ENCODE measurements at regions not wholly inside any gene's neighbourhood (a gene's known extent, or its start where the extent isn't known, plus 50 kb on each side); places are given as distances from the start of the nearest gene placed in this dataset.
"Not testable (repeated sequence)": the region's sequence is repeated elsewhere in the genome, so short reads cannot be mapped to it uniquely, and the experiment has no call there.

DNA sequence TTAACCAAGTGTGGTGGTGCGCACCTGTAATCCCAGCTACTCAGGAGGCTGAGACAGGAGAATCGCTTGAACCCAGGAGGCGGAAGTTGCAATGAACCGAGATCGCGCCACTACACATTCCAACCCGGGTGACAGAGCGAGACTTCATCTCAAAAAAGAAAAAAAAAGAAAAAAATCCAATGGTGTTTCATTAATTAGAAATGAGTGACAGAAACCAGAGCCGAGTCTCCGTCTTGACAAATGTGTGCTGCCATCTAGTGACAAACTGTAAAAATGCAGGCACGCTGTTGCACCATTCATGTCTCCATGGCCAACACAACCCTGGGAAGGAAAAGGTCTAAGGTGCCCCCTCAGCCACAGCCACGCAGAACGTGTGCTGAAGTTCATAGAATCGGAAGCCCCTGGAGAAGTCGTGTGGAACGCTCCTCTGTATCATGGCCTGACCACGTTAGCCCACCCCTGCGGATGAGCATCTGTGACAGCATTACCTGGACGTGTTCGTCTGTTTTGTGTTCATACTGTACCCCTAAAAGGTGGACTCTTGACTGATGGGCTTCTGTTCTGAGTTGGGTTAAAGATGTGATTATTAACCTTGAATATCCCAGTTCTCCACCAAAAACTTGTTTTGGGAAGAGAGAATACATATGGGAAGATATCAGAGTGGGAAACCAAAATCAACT, 94.9 kb downstream of the LYZL2 start:
- Histone ChIP-seq H3K4me1 (no peaks in the 10 kb centered on the region), H3K27me3 (no peaks in the 10 kb centered on the region), H3K27ac (no peak overlapping the region), H3K4me3 (no peak overlapping the region), H3K9me3 (no peaks in the 10 kb centered on the region), H3K36me3 (no peaks in the 10 kb centered on the region)
- no peak for TF ChIP-seq POLR2A (IDR thresholded peaks at IDR 0.05)
- TF ChIP-seq, protein P1, sequence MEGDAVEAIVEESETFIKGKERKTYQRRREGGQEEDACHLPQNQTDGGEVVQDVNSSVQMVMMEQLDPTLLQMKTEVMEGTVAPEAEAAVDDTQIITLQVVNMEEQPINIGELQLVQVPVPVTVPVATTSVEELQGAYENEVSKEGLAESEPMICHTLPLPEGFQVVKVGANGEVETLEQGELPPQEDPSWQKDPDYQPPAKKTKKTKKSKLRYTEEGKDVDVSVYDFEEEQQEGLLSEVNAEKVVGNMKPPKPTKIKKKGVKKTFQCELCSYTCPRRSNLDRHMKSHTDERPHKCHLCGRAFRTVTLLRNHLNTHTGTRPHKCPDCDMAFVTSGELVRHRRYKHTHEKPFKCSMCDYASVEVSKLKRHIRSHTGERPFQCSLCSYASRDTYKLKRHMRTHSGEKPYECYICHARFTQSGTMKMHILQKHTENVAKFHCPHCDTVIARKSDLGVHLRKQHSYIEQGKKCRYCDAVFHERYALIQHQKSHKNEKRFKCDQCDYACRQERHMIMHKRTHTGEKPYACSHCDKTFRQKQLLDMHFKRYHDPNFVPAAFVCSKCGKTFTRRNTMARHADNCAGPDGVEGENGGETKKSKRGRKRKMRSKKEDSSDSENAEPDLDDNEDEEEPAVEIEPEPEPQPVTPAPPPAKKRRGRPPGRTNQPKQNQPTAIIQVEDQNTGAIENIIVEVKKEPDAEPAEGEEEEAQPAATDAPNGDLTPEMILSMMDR (IDR thresholded peaks at IDR 0.05), result peak; percentile 85 to 95 (median 92)
- peak; percentile 72 to 81 for DNase-seq
- intact Hi-C loops (cut with DNase I; ENCODE audit: low total_unique reads), result loop anchor here (5.0 kb wide), 2 partner anchors 58 to 142 kb away; no protein-coding TSS in a partner anchor

DNA sequence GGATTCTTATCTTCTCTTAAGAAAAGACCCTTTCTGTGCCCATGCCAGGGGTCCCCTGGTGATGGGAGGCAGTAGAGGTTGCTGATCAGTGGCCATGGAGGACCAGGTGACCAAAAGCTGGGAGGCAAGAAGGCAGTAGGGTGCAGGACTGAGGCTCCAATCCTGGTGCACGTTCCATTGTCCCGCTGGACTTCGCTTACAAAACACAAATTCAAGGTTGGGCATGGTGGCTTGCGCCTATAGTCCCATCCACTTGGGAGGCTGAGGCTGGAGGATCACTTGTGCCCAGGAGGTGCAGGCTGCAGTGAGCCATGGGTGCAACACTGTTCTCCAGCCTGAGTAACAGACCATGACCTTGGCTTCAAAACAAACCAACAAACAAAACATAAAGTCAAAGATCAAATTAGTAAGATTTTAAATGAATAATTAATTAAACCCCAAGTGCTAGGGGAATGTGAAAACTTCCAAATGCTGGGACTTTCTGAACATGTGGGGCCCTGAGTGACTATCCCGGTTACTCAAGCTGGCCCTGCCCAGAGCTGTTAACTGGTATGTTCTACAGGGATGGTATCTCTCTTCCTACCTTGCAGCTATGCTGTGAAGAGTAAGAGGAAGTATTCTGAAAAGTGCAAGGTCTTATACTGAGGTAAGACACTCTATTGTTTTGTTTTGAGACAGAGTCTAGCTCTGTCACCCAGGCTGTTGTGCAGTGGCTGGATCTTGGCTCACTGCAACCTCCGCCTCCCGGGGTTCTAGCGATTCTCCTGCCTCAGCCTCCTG, 97.6 kb downstream of the LYZL2 start:
- intact Hi-C loops (cut with DNase I; ENCODE audit: low total_unique reads), result loop anchor here (5.0 kb wide), 1 partner anchor 140 kb away; no protein-coding TSS in a partner anchor
- Histone ChIP-seq H3K4me3 (no peak overlapping the region), H3K4me1 (no peaks in the 10 kb centered on the region), H3K27ac (no peak overlapping the region), H3K36me3 (no peaks in the 10 kb centered on the region), H3K27me3 (no peaks in the 10 kb centered on the region), H3K9me3 (no peaks in the 10 kb centered on the region)
- no peak for TF ChIP-seq POLR2A (IDR thresholded peaks at IDR 0.05)
- TF ChIP-seq, protein P1 (IDR thresholded peaks at IDR 0.05), result no peak
- no peak for DNase-seq

DNA sequence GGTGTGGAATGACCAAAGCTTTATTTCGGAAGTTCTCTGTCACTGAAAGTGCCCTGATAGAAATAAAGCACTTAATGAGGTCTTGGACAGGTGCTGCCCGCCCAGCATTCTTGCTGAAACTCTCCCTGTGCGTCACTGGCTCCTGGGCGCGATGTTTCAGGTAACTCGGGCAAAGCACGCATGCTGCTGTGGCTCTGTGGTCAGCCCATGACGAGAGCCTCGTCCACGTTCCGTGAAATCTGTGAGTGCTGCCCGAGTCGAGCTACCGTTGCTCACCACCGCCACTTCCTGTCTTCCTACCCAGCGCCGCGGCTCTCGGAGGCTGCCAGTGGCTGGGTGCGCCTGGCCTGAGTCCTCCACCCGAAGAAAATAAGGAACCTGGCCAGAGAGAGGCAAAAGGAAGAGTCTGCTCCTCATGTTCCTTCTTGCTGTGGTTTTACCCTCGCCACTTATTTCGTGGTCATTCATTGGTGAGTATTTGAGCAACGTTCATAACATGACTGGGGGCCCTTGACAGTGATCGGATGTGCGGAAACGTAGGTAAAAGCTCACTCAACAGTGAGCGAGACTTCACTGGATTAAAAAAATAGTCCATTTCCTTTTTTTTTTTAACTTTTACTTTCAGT, 95.5 kb downstream of the MAP3K8 start:
- Histone ChIP-seq H3K27me3 (no peaks in the 10 kb centered on the region), H3K36me3 (no peaks in the 10 kb centered on the region), H3K4me1 (no peaks in the 10 kb centered on the region), H3K4me3 (no peak overlapping the region), H3K27ac (no peak overlapping the region), H3K9me3 (no peaks in the 10 kb centered on the region)
- intact Hi-C loops (cut with DNase I; ENCODE audit: low total_unique reads), result no loop called here
- DNase-seq, result peak; percentile 21 to 27
- TF ChIP-seq, protein P1 (IDR thresholded peaks at IDR 0.05), result no peak
- no peak for TF ChIP-seq POLR2A (IDR thresholded peaks at IDR 0.05)

DNA sequence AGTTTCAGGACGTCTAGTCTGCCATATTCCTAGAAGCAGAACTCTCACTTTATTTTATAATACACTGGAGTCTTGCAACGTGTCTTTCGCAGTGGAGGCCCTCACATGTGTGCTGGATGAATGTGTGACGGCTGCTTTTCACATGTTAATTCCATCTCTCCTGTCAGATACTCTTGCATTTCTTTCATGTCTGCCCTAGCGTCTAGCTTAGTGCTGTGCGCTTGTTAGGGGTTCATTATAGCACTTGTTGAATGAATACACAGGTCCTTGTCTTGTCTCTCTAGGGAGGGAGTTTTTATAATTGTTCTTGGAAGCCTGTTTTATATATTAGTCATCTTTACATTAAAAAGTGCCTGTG, 94.4 kb downstream of the MAP3K8 start:
- no peak overlapping the region for H3K4me3 ChIP-seq
- no peak for TF ChIP-seq POLR2A (IDR thresholded peaks at IDR 0.05)
- no peaks in the 10 kb centered on the region for H3K9me3 ChIP-seq
- no peaks in the 10 kb centered on the region for H3K36me3 ChIP-seq
- no peaks in the 10 kb centered on the region for H3K27me3 ChIP-seq
- no peaks in the 10 kb centered on the region for H3K4me1 ChIP-seq
- intact Hi-C loops (cut with DNase I; ENCODE audit: low total_unique reads), result no loop called here
- H3K27ac ChIP-seq, result no peak overlapping the region
- no peak for DNase-seq

DNA sequence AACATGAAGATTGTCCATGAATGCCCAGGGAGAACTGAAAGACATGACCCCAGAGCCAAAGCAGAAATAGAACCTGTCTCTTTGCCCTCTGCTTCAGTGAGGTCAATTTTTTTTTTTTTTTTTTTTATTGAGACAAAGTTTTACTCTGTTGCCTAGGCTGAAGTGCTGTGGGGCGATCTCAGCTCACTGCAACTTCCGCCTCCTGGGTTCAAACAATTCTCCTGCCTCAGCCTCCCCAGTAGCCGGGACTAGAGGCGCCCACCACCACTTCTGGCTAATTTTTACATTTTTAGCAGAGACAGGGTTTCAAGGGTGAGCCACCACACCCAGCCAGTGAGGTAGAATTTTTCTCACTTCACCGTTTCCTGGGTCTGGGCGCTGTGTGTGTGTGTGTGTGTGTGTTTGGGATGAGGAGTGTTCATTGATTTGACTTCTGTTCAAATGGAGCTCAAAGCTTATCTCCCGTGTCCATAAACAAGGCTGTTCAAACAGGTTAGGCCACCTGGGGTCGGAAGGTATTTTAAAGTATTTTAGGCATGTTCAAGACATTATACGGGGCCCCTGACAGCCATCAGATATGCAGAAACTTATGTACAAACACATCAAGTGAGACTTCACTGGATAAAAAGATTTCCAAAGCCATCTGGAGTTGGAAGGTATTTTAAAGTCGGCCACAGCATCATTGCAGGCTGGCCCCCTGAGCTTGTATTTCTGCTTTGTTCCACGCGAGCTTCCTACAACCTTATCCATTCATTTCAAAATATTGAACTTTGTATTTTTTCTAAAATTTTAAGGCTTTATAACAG, 93.8 kb downstream of the MAP3K8 start:
- H3K36me3 ChIP-seq, result no peaks in the 10 kb centered on the region
- intact Hi-C loops (cut with DNase I; ENCODE audit: low total_unique reads), result no loop called here
- H3K4me3 ChIP-seq, result no peak overlapping the region
- no peak for DNase-seq
- no peak overlapping the region for H3K27ac ChIP-seq
- no peak for TF ChIP-seq POLR2A (IDR thresholded peaks at IDR 0.05)
- TF ChIP-seq, protein P1 (IDR thresholded peaks at IDR 0.05), result no peak
- no peaks in the 10 kb centered on the region for H3K4me1 ChIP-seq
- H3K9me3 ChIP-seq, result no peaks in the 10 kb centered on the region
- no peaks in the 10 kb centered on the region for H3K27me3 ChIP-seq

DNA sequence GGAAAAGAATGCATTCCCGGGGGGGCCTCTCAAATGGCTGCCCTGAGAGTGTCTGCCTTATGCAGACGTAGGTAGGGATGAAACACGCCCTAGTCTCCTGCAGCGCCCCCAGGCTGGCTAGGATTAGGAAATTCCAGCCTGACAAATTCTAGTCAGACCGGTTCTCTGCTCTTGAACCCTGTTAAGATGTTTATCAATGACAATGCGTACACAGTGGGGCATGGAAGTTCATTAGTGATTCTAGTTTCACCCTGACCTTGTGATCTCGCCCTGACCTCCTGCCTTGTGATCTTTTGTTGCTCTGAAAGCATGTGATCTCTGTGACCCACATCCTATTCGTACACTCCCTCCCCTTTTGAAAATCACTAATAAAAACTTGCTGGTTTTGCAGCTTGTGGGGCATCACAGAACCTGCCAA, 88.7 kb downstream of the MAP3K8 start:
- H3K4me1 ChIP-seq; DNase-seq; H3K27me3 ChIP-seq; H3K4me3 ChIP-seq; H3K9me3 ChIP-seq; H3K27ac ChIP-seq; intact Hi-C loops (cut with DNase I; ENCODE audit: low total_unique reads); H3K36me3 ChIP-seq: not testable (repeated sequence)
